AG04450 (cell line): ENCODE measurements at regions not wholly inside any gene's neighbourhood (a gene's known extent, or its start where the extent isn't known, plus 50 kb on each side); places are given as distances from the start of the nearest gene placed in this dataset.

ENCODE experiments used
- CTCF ChIA-PET: fragments of 300-600, 350-600 bp; formaldehyde crosslinking; extraction: SDS; loops from one replicate; lab custom pipeline; 2022; ENCODE audit warnings: antibody characterized with exemption, inconsistent platforms; lab: Charles Lee
- POLR2A ChIA-PET: fragments of 350-600 bp; formaldehyde crosslinking; extraction: SDS; loops from one replicate; lab custom pipeline; 2021; ENCODE audit warnings: antibody characterized with exemption, inconsistent platforms; lab: Yijun Ruan, JAX
- DNase-seq: peaks from one replicate; pipeline ENCODE4 v3.0.0-alpha.2; 2011; ENCODE audit warnings: low read depth, low spot score
- H3K27ac ChIP-seq: one replicate; pipeline ENCODE4 v1.5.1; 2012; ENCODE audit warnings: low read depth, low read length, control low read depth
- H3K27me3 ChIP-seq: one replicate; pipeline ENCODE4 v1.6.0; 2012; ENCODE audit warnings: low read length; ENCODE audit not compliant: control insufficient read depth, insufficient read depth
- H3K4me3 ChIP-seq: 2 replicates; pipeline ENCODE4 v1.5.1; 2011; ENCODE audit warnings: mild to moderate bottlenecking, low read depth, low read length, control low read depth
- H3K9me3 ChIP-seq: 2 replicates; pipeline ENCODE4 v1.5.1; 2012; ENCODE audit warnings: low read length; ENCODE audit not compliant: control insufficient read depth, insufficient read depth
- TF ChIP-seq, protein P1 (sequence below): IDR thresholded peaks from 2 replicates; pipeline ENCODE4 v1.5.1; 2011; ENCODE audit warnings: low read depth, low read length, control low read depth, inconsistent platforms

DNA sequence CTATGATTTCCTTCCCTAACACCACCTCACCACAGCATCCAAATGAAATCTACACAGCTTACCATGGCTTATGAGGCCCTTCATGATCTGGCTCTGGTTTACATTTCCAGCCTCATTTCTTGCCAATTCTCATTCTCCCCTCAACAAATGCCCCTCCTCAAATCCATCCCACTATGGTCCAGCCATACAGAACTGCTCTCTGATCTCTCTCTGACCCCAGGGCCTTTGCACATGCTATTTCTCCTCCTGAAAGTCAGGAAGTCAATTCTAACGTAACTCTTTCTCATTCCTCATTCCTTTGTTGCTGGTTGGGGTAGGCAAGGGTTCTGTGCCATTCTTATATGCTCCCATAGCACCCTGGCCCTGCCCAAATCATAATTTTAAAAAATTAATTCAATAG, 120.0 kb downstream of the LRIG2 start:
- ChIA-PET POLR2A (no interaction called here), CTCF (no interaction called here)
- Histone ChIP-seq H3K27ac (no peak overlapping the region), H3K9me3 (no peaks in the 10 kb centered on the region; the same call in 1 of the 2 replicates), H3K27me3 (peaks cover 12% of the 10 kb centered on the region), H3K4me3 (no peak overlapping the region)
- TF ChIP-seq, protein P1, sequence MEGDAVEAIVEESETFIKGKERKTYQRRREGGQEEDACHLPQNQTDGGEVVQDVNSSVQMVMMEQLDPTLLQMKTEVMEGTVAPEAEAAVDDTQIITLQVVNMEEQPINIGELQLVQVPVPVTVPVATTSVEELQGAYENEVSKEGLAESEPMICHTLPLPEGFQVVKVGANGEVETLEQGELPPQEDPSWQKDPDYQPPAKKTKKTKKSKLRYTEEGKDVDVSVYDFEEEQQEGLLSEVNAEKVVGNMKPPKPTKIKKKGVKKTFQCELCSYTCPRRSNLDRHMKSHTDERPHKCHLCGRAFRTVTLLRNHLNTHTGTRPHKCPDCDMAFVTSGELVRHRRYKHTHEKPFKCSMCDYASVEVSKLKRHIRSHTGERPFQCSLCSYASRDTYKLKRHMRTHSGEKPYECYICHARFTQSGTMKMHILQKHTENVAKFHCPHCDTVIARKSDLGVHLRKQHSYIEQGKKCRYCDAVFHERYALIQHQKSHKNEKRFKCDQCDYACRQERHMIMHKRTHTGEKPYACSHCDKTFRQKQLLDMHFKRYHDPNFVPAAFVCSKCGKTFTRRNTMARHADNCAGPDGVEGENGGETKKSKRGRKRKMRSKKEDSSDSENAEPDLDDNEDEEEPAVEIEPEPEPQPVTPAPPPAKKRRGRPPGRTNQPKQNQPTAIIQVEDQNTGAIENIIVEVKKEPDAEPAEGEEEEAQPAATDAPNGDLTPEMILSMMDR = no peak
- no peak for DNase-seq

DNA sequence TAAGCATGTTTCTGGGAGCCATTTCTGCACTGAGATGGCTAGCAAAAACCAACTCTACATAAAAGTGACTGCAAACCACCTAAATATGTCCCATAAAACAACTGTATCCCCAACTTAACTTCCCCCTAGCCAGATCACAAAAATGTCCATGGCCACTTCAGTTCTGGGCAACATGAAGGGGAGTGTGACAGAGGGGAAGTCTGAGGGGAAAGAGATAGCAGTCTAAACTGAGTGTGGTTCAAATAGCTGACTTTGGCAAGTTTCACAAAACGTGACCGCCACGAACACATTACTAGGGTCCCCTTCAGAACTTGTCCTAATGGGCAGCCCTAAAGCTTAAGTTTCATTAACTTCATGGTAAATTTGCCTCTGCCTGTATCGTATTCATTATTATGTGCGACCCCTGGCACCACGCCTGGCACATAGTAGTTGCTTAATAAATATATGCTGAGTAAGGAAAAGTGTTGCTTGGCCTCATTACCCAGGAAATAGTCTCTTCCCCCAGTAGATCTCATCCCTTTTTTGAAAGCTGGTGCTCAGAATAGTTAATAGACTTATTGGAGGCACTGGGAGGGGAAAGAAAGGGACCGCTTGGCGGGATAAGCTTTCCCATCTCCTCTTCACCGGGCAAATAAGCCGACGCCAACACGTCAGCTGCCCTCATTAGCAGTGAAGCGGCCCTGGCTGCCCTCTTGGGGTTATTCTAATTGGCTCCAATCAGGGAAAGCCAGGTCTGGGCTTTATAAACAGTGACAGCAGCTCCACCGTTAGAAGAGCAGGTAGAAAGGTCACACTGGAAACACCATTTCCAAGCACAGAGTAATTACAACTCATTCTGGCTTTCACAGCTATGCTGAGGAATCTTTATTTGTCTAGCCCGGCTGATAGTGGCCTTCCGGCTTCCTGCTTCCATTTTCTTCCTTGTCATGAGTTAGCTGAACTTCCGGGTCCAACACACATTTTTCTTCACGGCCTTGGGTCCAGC, 122.1 kb downstream of the LRIG2 start:
- POLR2A ChIA-PET = no interaction called here
- TF ChIP-seq, protein P1 = no peak
- Histone ChIP-seq H3K27ac (no peak overlapping the region), H3K9me3 (no peaks in the 10 kb centered on the region; the same call in 1 of the 2 replicates), H3K4me3 (no peak overlapping the region), H3K27me3 (peaks cover 10% of the 10 kb centered on the region)
- no peak for DNase-seq
- CTCF ChIA-PET = no interaction called here

DNA sequence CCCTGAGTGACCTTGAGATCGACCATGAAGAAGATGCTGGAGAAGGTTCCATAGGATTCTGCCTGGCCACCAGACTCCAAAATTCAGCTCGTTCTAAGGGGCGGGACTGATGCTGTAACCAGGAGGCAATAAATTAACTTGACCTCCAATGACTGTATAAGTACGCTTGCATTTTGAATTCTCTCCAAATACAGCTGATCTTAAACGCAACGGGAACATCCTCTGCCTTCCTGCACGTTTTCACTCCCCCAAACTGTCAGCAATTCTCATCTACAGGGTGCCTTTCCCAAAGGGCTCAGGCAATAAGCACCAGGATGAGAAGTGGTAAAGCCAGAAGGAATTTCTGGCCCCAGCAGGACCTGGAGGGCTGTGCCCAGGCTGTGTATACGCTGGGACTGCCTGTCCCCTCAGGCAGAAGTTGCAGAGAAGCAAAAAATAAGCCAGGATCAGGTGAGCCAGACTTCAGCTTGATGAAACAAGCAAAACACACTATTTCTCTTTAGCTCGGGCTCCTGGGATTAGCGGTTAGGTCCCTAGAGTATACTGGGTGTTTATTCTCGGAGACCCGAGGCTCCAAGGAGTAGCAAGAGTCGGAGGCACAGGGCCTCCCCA, 124.8 kb downstream of the LRIG2 start:
- TF ChIP-seq, protein P1 = no peak
- H3K9me3 ChIP-seq = no peaks in the 10 kb centered on the region; the same call in 1 of the 2 replicates
- ChIA-PET CTCF (interaction anchor here (0.7 kb wide), 1 partner anchor 480 kb away, joined by 3 read pairs; no protein-coding TSS in a partner anchor), POLR2A (no interaction called here)
- H3K27ac ChIP-seq = no peak overlapping the region
- no peak for DNase-seq
- no peak overlapping the region for H3K4me3 ChIP-seq
- peaks cover 6% of the 10 kb centered on the region for H3K27me3 ChIP-seq

DNA sequence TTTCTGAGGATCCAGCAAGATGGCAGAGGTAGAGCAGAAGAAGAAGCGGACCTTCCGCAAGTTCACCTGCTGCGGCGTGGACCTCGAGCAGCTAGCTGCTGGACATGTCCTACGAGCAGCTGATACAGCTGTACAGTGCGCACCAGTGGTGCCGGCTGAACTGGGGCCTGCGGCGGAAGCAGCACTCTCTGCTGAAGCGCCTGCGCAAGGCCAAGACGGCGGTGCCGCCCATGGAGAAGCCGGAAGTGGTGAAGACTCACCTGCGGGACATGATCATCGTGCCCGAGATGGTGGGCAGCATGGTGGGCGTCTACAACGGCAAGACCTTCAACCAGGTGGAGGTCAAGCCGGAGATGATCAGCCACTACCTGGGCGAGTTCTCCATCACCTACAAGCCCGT, 125.8 kb downstream of the LRIG2 start:
- ChIA-PET CTCF (interaction anchor here (0.7 kb wide), 1 partner anchor 479 kb away, joined by 3 read pairs; no protein-coding TSS in a partner anchor), POLR2A (no interaction called here)
- H3K9me3 ChIP-seq = no peaks in the 10 kb centered on the region; the same call in 1 of the 2 replicates
- H3K27me3 ChIP-seq = peaks cover 3% of the 10 kb centered on the region
- no peak overlapping the region for H3K4me3 ChIP-seq
- TF ChIP-seq, protein P1 = no peak
- no peak for DNase-seq
- no peak overlapping the region for H3K27ac ChIP-seq
